Lower leg skin (tissue), 3 donors: ENCODE measurements at regions not wholly inside any gene's neighbourhood (a gene's known extent, or its start where the extent isn't known, plus 50 kb on each side); places are given as distances from the start of the nearest gene placed in this dataset.

Experiments
- CTCF ChIP-seq, 3 donors: fragments of 450-650 bp; IDR thresholded peaks; one replicate each; pipeline ENCODE4 v1.5.1; 2016; ENCODE audit warnings: antibody characterized with exemption in 3 of 3, mild to moderate bottlenecking in 3 of 3, moderate library complexity in 2 of 3
- POLR2A ChIP-seq, 2 donors: fragments of 450-650 bp; IDR thresholded peaks; one replicate each; pipeline ENCODE4 v1.6.1; 2016 to 2017; ENCODE audit warnings: antibody characterized with exemption in 2 of 2, mild to moderate bottlenecking in 1 of 2, moderate library complexity in 1 of 2

GRCh38 chr4:45078201-45078600 is 351.8 kb upstream of the GNPDA2 start:
- TF ChIP-seq CTCF (IDR thresholded peaks at IDR 0.05): no peak
- TF ChIP-seq POLR2A (IDR thresholded peaks at IDR 0.05): no peak
